GM06990 (cell line): ENCODE measurements at regions not wholly inside any gene's neighbourhood (a gene's known extent, or its start where the extent isn't known, plus 50 kb on each side); places are given as distances from the start of the nearest gene placed in this dataset.

Experiments used
- DNase-seq: peaks from one replicate; pipeline ENCODE4 v3.0.0-alpha.2; 2011; ENCODE audit not compliant: insufficient read length; ENCODE audit errors: extremely low read depth
- H3K27me3 ChIP-seq: replicated peaks from 2 replicates; pipeline ENCODE4 v1.6.0; 2011; ENCODE audit warnings: low read length; ENCODE audit not compliant: control insufficient read depth, insufficient read depth
- H3K36me3 ChIP-seq: 2 replicates; pipeline ENCODE4 v1.5.1; 2011; ENCODE audit warnings: low read length; ENCODE audit not compliant: control insufficient read depth, insufficient read depth
- H3K4me3 ChIP-seq: replicated peaks from 2 replicates; pipeline ENCODE4 v1.5.1; 2011; ENCODE audit warnings: low read depth, mild to moderate bottlenecking, control low read depth, low read length
- CTCF ChIP-seq: IDR thresholded peaks from 2 replicates; pipeline ENCODE4 v1.5.1; 2011; ENCODE audit warnings: low read length, control low read depth, mild to moderate bottlenecking, inconsistent platforms; ENCODE audit not compliant: insufficient read depth, poor library complexity, severe bottlenecking

GRCh38 chr6:15101130-15101529 is 144.7 kb upstream of the JARID2 start:
- TF ChIP-seq CTCF = no peak
- no peak overlapping the region for H3K4me3 ChIP-seq
- no peak for DNase-seq
- H3K36me3 ChIP-seq = no peaks in the 10 kb centered on the region
- no peaks in the 10 kb centered on the region for H3K27me3 ChIP-seq

GRCh38 chr6:15102241-15102640 is 143.6 kb upstream of the JARID2 start:
- Histone ChIP-seq H3K36me3 (no peaks in the 10 kb centered on the region), H3K4me3 (no peak overlapping the region), H3K27me3 (no peaks in the 10 kb centered on the region)
- no peak for TF ChIP-seq CTCF
- DNase-seq = no peak

GRCh38 chr6:15106958-15107643 is 138.8 kb upstream of the JARID2 start:
- H3K36me3 ChIP-seq = no peaks in the 10 kb centered on the region
- no peaks in the 10 kb centered on the region for H3K27me3 ChIP-seq
- TF ChIP-seq CTCF = no peak
- H3K4me3 ChIP-seq = no peak overlapping the region
- DNase-seq = no peak

GRCh38 chr6:15107644-15108382 is 138.1 kb upstream of the JARID2 start:
- no peak overlapping the region for H3K4me3 ChIP-seq
- no peaks in the 10 kb centered on the region for H3K27me3 ChIP-seq
- no peak for TF ChIP-seq CTCF
- DNase-seq = no peak
- H3K36me3 ChIP-seq = no peaks in the 10 kb centered on the region

- no peak for TF ChIP-seq CTCF
- H3K27me3 ChIP-seq = no peaks in the 10 kb centered on the region
- H3K36me3 ChIP-seq = no peaks in the 10 kb centered on the region
- no peak for DNase-seq
- no peak overlapping the region for H3K4me3 ChIP-seq
These were observed 137.5 kb upstream of the JARID2 start for GRCh38 chr6:15108383-15108715.
